ENCODE measurements at regions not wholly inside any gene's neighbourhood (a gene's known extent, or its start where the extent isn't known, plus 50 kb on each side); places are given as distances from the start of the nearest gene placed in this dataset.

GRCh38 chr6:80742481-80742880, 636.0 kb downstream of the BCKDHB start:
- no peak overlapping the region for H3K27ac Mint-ChIP-seq
- no peaks in the 10 kb centered on the region for H3K27me3 Mint-ChIP-seq
- H3K36me3 Mint-ChIP-seq (ENCODE audit: insufficient read depth) = peaks cover 2% of the 10 kb centered on the region
- DNase-seq (ENCODE audit: low spot score, unreplicated experiment) = no peak
- TF ChIP-seq CTCF (IDR thresholded peaks at IDR 0.05; ENCODE audit: unreplicated experiment) = peak; percentile 51
- no peaks in the 10 kb centered on the region for H3K4me1 Mint-ChIP-seq (ENCODE audit: low read depth)
- no peak overlapping the region for H3K4me3 Mint-ChIP-seq (ENCODE audit: low read depth)
- peaks cover 3% of the 10 kb centered on the region for H3K9me3 Mint-ChIP-seq (ENCODE audit: low read depth)

- H3K27ac Mint-ChIP-seq = no peak overlapping the region
- no peaks in the 10 kb centered on the region for H3K27me3 Mint-ChIP-seq
- no peaks in the 10 kb centered on the region for H3K9me3 Mint-ChIP-seq (ENCODE audit: low read depth)
- TF ChIP-seq CTCF (IDR thresholded peaks at IDR 0.05; ENCODE audit: unreplicated experiment) = no peak
- H3K36me3 Mint-ChIP-seq (ENCODE audit: insufficient read depth) = no peaks in the 10 kb centered on the region
- H3K4me3 Mint-ChIP-seq (ENCODE audit: low read depth) = no peak overlapping the region
- H3K4me1 Mint-ChIP-seq (ENCODE audit: low read depth) = no peaks in the 10 kb centered on the region
- DNase-seq (ENCODE audit: low spot score, unreplicated experiment) = no peak
Observed at GRCh38 chr6:80733641-80734040, 627.2 kb downstream of the BCKDHB start.

- Mint-ChIP-seq H3K4me3 (ENCODE audit: low read depth) (no peak overlapping the region), H3K27ac (no peak overlapping the region), H3K9me3 (ENCODE audit: low read depth) (no peaks in the 10 kb centered on the region), H3K27me3 (no peaks in the 10 kb centered on the region), H3K36me3 (ENCODE audit: insufficient read depth) (no peaks in the 10 kb centered on the region), H3K4me1 (ENCODE audit: low read depth) (peaks cover 7% of the 10 kb centered on the region)
- no peak for TF ChIP-seq CTCF (IDR thresholded peaks at IDR 0.05; ENCODE audit: unreplicated experiment)
- DNase-seq (ENCODE audit: low spot score, unreplicated experiment) = no peak
Observed at GRCh38 chr6:80728830-80729229, 622.4 kb downstream of the BCKDHB start.

- no peak overlapping the region for H3K4me3 Mint-ChIP-seq (ENCODE audit: low read depth)
- no peak for DNase-seq (ENCODE audit: low spot score, unreplicated experiment)
- H3K4me1 Mint-ChIP-seq (ENCODE audit: low read depth) = peaks cover 7% of the 10 kb centered on the region
- H3K9me3 Mint-ChIP-seq (ENCODE audit: low read depth) = no peaks in the 10 kb centered on the region
- H3K36me3 Mint-ChIP-seq (ENCODE audit: insufficient read depth) = no peaks in the 10 kb centered on the region
- no peak for TF ChIP-seq CTCF (IDR thresholded peaks at IDR 0.05; ENCODE audit: unreplicated experiment)
- no peaks in the 10 kb centered on the region for H3K27me3 Mint-ChIP-seq
- H3K27ac Mint-ChIP-seq = no peak overlapping the region
Observed at GRCh38 chr6:80728101-80728750, 621.8 kb downstream of the BCKDHB start.

- peaks cover 7% of the 10 kb centered on the region for H3K4me1 Mint-ChIP-seq (ENCODE audit: low read depth)
Observed at GRCh38 chr6:80725156-80725930, 618.9 kb downstream of the BCKDHB start.

More at GRCh38 chr6:80725156-80725930, 618.9 kb downstream of the BCKDHB start:
- H3K4me3 Mint-ChIP-seq (ENCODE audit: low read depth) = no peak overlapping the region
- H3K27me3 Mint-ChIP-seq = no peaks in the 10 kb centered on the region
- TF ChIP-seq CTCF (IDR thresholded peaks at IDR 0.05; ENCODE audit: unreplicated experiment) = no peak
- DNase-seq (ENCODE audit: low spot score, unreplicated experiment) = no peak
- no peaks in the 10 kb centered on the region for H3K9me3 Mint-ChIP-seq (ENCODE audit: low read depth)
- no peaks in the 10 kb centered on the region for H3K36me3 Mint-ChIP-seq (ENCODE audit: insufficient read depth)
- H3K27ac Mint-ChIP-seq = no peak overlapping the region
